Panc1 (cell line): ENCODE measurements at regions not wholly inside any gene's neighbourhood (a gene's known extent, or its start where the extent isn't known, plus 50 kb on each side); places are given as distances from the start of the nearest gene placed in this dataset.

ENCODE experiments used
- ATAC-seq: fragments of 200-7000 bp; cut with Tn5 transposase; 2 replicates; pipeline ENCODE4 v1.9.1; 2020; ENCODE audit warnings: mild to moderate bottlenecking, moderate library complexity
- BruUV-seq: library from RNA; stranded (reverse); fragments of 400-500 nt; replicated peaks from 2 replicates; lab custom pipeline; 2021; lab: Mats Ljungman, UMichigan
- CTCF ChIA-PET: fragments of 300-600 bp; sonication (Branson Sonifier 250); formaldehyde crosslinking; loops from one replicate; lab custom pipeline; 2022; ENCODE audit warnings: antibody characterized with exemption; lab: Charles Lee
- POLR2A ChIA-PET: fragments of 300-600 bp; sonication (Branson Sonifier 250); formaldehyde crosslinking; loops from one replicate; lab custom pipeline; 2022; ENCODE audit warnings: antibody characterized with exemption; lab: Charles Lee
- DNase-seq: peaks from one replicate; pipeline ENCODE4 v3.0.0-alpha.2; 2010; ENCODE audit warnings: low read depth, low spot score
- H3K27ac ChIP-seq: 2 replicates; pipeline ENCODE4 v1.5.1; 2011; ENCODE audit warnings: mild to moderate bottlenecking, low read length, inconsistent platforms
- H3K27me3 ChIP-seq: fragments of 200-500 bp; sonication (Bioruptor generic); 2 replicates; pipeline ENCODE4 v1.6.0; 2014; ENCODE audit warnings: low read length, inconsistent platforms; ENCODE audit not compliant: control insufficient read depth, insufficient read depth
- H3K36me3 ChIP-seq: fragments of 200-500 bp; sonication (Bioruptor generic); 2 replicates; pipeline ENCODE4 v1.5.1; 2014; ENCODE audit warnings: inconsistent platforms, mild to moderate bottlenecking, low read length, moderate library complexity; ENCODE audit not compliant: control insufficient read depth, insufficient read depth
- H3K4me1 ChIP-seq: 2 replicates; pipeline ENCODE4 v1.5.1; 2011; ENCODE audit warnings: inconsistent platforms, mild to moderate bottlenecking, low read length, moderate library complexity; ENCODE audit not compliant: control insufficient read depth, insufficient read depth
- H3K4me3 ChIP-seq, 2 experiments: 2 replicates each; pipeline ENCODE4 v1.5.1; 2011 to 2012; ENCODE audit warnings: low read depth in 2 of 2, low read length in 2 of 2, mild to moderate bottlenecking in 2 of 2, inconsistent platforms in 1 of 2, moderate library complexity in 1 of 2
- H3K9me3 ChIP-seq: fragments of 200-500 bp; sonication (Bioruptor generic); 2 replicates; pipeline ENCODE4 v1.5.1; 2014; ENCODE audit warnings: low read depth, mild to moderate bottlenecking, inconsistent platforms, low read length, moderate library complexity; ENCODE audit not compliant: control insufficient read depth, insufficient read depth
- CTCF ChIP-seq: fragments of 450-650 bp; IDR thresholded peaks from 2 replicates; pipeline ENCODE4 v1.5.1; 2017; ENCODE audit warnings: mild to moderate bottlenecking
- POLR2AphosphoS5 ChIP-seq: IDR thresholded peaks from 2 replicates; pipeline ENCODE4 v1.6.1; 2012; ENCODE audit warnings: mild to moderate bottlenecking, low read depth, low read length, moderate library complexity
- REST ChIP-seq, 2 experiments: IDR thresholded peaks; 2 replicates each; pipeline ENCODE4 v1.6.1; 2011 to 2012; ENCODE audit warnings: low read depth in 2 of 2, control low read depth in 1 of 2, low read length in 1 of 2, mild to moderate bottlenecking in 1 of 2, moderate library complexity in 1 of 2; ENCODE audit not compliant: insufficient read depth in 1 of 2
- SIN3A ChIP-seq: IDR thresholded peaks from 2 replicates; pipeline ENCODE4 v1.6.1; 2012; ENCODE audit warnings: low read depth, mild to moderate bottlenecking, low read length, moderate library complexity, borderline replicate concordance; ENCODE audit not compliant: insufficient read depth
- TCF7L2 ChIP-seq: IDR thresholded peaks from 2 replicates; pipeline ENCODE4 v1.6.1; 2011; ENCODE audit warnings: mild to moderate bottlenecking, low read depth, low read length, inconsistent platforms
- in situ Hi-C: cut with HindIII; loops from 2 replicates; pipeline ENCODE4 v1.10.0; 2016; ENCODE audit warnings: low sequenced_read_pairs, low pct_unique_long_range_greater_than_20kb
- intact Hi-C: fragments of 100-400 bp; cut with micrococcal nuclease; formaldehyde crosslinking; loops from one replicate; pipeline ENCODE4 v1.10.0; 2022; ENCODE audit not compliant: unreplicated experiment

- Histone ChIP-seq H3K4me1 (no peaks in the 10 kb centered on the region), H3K36me3 (no peaks in the 10 kb centered on the region; the same call in 1 of the 2 replicates), H3K27me3 (no peaks in the 10 kb centered on the region), H3K9me3 (no peaks in the 10 kb centered on the region), H3K4me3 (no peak overlapping the region), H3K27ac (no peak overlapping the region)
- TF ChIP-seq REST (IDR thresholded peaks at IDR 0.05; ENCODE audit: insufficient read depth in 1 of 2, low read depth in 2 of 2, low read length in 1 of 2): no peak
- no peak for TF ChIP-seq POLR2AphosphoS5
- TF ChIP-seq TCF7L2: no peak
- no peak for TF ChIP-seq SIN3A
- no peak for TF ChIP-seq CTCF
- no peak for ATAC-seq
- DNase-seq: no peak
- no TSS peak for BruUV-seq
- ChIA-PET POLR2A (no interaction called here), CTCF (no interaction called here)
- intact Hi-C loops (no loop called here), in situ Hi-C loops (no loop called here)
Observed at GRCh38 chr6:91926827-91927226, 1340.0 kb upstream of the MAP3K7 start.

GRCh38 chr6:91926361-91926760 lies 1339.5 kb upstream of the MAP3K7 start:
- ChIA-PET POLR2A (no interaction called here), CTCF (no interaction called here)
- H3K4me3 ChIP-seq: no peak overlapping the region
- no peaks in the 10 kb centered on the region for H3K4me1 ChIP-seq
- no peaks in the 10 kb centered on the region for H3K27me3 ChIP-seq
- no peak for ATAC-seq
- no peak for DNase-seq
- H3K9me3 ChIP-seq: no peaks in the 10 kb centered on the region
- intact Hi-C loops: no loop called here
- no peaks in the 10 kb centered on the region; the same call in 1 of the 2 replicates for H3K36me3 ChIP-seq
- in situ Hi-C loops: no loop called here
- no peak for TF ChIP-seq CTCF
- no peak for TF ChIP-seq POLR2AphosphoS5
- no peak for TF ChIP-seq TCF7L2
- no peak for TF ChIP-seq REST (IDR thresholded peaks at IDR 0.05; ENCODE audit: insufficient read depth in 1 of 2, low read depth in 2 of 2, low read length in 1 of 2)
- no peak for TF ChIP-seq SIN3A
- BruUV-seq: no TSS peak
- H3K27ac ChIP-seq: no peak overlapping the region
